ENCODE measurements at regions not wholly inside any gene's neighbourhood (a gene's known extent, or its start where the extent isn't known, plus 50 kb on each side); places are given as distances from the start of the nearest gene placed in this dataset.

DNA sequence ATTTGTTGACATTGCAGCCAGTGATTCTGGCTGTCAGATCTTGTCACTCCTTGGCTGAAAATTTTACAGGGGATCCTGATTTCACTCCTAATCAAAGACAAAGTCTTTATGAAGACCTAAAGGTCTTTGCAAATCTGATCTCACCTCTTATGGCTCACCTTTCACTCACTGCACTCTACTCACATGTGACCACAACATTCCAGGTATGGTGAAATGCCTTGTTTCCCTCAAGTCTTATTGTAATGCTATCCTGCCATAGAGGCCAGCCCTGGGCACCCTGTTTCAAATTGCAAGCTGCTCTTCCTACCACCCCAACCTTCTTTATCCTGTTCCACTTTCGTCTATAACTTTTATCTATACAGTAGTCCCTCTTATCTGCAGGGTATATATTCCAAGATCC, 200.1 kb downstream of the NDFIP2 start:
- no peak for DNase-seq

DNA sequence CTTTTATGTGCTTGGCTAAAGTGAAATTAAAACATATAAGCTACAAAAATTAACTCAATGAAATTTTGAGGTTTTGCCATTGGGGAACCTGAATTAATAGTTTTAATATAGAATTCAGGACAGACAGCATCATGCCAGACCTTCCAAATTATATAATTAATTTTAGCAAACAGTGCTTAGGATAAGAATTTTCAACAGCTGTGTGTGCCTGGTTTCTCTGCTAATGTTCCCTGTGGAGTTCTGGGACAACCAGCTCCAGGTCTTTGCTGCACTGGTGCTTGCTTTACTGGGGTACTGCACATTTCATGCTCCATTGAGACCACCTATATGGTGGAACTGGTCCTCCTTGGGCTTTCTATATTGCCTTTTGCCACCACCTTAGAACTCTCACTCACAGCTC, 199.5 kb downstream of the NDFIP2 start:
- DNase-seq = no peak

DNA sequence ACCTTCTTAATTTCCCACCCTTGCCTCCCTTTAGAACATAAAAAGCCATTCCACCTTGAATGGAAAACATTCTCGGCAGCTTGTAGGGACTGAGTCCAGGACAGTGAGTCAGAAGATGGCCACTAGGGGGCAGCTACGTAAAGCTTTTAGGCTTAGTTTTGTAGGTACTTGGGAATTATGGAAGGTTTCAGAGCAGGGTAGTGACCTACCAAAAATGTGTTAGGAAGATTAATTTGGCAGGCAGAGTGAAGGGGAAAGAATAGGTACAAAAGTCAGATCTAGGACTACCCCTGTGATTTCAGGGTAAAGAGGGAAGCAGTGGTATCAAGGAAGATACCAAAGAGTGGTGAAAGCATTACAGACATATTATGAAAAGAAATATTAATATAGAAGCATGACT, 198.4 kb downstream of the NDFIP2 start:
- no peak for DNase-seq

DNA sequence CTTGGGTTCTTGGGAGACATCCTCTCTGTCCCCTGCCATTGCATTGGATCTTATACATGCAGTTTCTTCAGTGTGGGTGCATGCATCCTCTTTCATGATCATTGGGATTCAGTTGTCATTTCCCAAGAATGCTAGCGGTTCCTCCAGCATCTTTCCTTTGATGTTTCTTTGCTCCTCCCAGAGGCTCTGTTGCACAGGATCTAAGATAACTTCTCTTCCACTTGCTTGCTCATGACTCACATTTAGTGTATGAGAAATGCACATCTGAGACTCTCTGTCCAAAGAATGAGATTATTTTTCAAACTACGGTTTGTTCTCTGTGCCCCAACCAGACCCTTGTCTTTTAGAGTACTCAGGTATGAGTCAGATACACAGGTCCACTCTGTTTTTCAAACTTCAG, 197.1 kb downstream of the NDFIP2 start:
- no peak for DNase-seq

DNA sequence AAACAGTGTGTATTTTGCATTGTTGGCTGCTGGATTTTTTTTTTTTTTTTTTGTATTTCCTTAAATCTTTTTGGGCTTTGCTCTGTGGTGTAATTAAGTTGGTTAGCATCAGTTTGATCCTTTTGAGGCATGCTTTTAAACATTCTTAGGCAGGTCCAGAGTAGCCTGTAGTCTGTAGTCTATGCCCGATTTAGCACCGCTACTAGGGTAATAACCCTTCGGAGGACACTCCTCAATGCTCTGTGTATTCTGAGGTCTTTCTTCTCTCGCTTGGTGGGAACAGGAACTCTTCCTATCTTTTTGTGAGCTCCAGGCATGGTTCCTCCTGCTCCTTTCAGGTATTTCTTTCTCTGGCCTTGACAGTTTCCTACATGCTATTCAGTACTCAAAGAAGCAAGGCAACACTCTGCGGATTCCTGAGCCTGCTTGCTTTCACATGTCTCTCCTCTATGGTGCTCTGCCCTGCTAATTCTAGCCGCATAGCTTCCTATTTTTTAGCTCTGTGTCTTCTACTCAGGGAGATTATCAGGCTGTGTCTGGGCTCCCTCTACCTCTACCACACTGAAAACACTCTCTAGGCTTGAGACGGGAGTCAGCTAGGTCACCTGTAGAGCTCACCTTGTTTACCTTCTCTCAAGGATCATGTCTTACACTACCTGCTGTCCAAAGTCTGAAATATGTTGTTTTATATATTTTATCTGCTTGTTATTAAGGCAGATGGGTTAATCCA, 195.1 kb downstream of the NDFIP2 start:
- DNase-seq = no peak

DNA sequence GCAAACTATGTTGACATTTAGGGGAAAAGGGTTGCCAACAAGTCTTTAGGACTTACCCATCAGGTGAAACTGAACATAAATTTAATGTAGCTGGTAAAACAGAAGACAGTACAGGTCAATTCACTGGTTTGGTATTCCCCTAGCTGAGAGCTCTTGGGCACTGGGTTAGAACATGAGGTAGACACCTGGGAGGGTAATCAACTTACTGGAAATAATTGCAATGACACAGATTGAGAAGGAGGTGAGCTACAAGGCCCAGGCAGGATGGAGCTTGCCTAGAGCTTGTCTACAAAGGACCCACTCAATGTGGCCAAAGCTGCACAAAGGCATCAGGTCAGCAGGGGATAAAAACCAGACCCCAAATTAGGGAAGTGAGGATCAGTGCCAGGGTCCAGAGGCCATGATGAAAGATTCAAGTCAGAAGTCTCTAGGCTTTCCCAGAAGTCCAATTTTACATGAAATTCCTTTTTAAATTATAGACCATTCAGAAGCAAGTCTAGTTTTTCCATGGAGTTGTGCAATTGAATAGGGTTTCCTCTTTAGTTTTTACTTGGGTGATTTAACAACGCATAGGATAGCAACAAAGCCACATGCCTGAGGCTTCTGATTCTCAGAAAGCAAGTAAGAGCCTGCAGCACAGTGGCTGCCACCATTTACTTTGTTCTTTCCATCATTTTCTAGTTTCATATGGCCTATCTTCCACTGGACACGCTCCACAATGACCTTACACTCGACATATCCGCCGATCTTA, 194.0 kb downstream of the NDFIP2 start:
- no peak for DNase-seq

DNA sequence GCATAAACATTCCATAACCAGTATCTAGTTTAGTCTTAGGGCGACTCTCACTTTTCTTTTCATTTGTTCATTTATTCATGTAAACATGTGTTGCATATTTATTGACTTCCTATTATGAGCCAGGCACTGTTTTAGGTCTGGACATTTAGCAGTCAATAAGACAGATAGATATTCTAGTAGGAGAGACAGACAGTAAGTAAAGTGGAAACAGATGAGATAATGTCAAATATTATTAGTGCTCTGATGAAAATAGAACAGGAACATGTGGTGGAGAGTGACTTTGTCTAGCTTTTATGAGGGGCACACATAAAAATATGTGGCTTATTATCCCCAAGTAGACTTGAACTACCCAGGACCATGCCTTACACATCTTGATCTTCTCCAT, 193.0 kb downstream of the NDFIP2 start:
- DNase-seq = no peak

DNA sequence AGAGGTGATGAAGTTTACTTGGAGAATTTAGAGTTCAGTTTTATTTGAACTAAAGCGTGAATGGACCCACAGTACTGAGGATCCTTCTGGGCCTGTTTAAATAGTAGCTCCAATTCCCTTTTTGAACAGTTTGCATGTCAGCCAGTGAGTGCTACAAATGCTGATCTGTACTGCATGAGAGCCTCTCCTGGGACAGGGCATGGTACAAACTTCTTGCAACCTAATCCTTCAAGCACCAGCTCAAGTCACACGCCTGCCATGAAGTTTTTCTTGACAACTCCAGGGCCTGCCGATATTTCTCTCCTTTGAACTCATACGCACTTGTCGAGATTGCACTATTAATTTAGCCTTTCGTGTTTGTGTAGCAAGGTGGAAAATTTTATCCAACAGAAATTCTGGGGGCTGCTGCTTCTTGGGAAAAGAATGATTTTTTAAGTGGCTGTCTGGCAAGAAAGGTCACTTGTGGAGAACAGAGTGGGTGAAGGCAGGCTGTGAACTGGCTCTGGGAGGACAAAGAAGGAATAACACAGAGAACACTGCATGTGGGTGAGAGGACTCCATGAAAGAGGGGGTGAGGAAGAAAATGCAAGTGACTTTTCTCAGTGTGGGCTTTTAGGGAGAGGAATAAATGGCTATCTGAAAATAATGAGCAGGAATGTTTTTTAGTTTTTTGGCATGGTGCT, 192.5 kb downstream of the NDFIP2 start:
- no peak for DNase-seq

DNA sequence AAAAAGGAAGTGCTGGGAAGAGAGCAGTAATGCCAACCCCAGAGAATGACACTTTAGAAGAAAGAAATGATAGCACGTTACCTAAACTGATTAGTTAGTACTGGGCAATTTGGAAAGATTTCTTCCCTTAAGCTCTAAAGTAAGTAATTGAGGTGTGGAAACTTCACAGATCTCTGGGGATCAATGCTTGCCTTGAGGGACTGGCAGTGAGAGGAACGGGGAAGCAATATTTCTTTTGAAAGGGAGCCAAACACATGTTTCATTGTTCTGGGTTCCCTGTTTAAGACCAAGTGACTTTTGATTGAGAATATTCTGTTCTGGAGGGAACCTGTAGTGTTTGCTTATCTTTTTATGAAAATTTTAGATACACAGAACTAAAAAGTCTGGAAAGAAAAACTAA, 190.5 kb downstream of the NDFIP2 start:
- no peak for DNase-seq

DNA sequence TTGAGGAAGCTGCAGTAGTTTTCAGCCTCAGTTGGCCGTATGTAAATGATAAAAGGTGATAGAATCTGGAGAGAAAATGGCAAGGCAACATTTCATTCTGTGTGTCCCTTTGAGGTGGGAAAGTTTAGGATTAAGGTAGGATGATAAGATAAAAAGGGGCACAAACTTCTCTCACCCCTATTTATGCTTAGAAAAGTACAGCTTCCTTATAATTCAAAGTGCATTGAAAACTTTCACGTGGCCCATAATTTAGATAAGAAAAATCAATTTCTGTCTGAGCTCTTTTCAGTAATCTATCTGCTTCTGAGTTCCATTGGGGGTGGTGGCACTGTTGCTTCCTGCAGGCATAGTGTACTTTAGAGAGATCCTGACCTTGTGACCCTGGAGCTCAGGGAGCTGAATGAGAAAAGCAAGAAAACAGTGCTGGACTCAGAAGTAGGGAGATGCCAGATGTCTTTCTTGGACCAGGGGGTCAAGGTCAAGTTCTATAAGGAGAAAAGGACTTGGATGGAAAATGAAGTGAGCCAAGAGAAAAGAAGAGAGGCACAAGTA, 187.3 kb downstream of the NDFIP2 start:
- no peak for DNase-seq

DNA sequence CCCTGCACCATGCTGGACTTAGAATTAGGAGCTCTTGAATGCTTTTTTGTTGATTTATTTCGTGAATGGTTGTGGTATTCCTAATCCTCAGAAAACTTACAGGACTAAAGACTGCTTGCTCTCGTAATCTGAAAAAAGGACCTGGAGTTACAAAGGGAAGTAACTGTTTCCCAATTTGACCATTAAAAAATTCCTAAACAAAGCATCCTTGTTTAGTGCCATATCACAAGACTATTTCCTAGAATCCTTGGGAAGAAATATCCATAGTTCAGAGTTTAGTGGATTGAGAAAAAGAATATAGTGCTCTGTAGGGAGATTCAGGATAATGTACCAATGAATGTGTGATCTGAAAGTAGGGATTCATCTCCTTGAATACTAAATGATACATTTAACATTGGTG, 186.8 kb downstream of the NDFIP2 start:
- no peak for DNase-seq

DNA sequence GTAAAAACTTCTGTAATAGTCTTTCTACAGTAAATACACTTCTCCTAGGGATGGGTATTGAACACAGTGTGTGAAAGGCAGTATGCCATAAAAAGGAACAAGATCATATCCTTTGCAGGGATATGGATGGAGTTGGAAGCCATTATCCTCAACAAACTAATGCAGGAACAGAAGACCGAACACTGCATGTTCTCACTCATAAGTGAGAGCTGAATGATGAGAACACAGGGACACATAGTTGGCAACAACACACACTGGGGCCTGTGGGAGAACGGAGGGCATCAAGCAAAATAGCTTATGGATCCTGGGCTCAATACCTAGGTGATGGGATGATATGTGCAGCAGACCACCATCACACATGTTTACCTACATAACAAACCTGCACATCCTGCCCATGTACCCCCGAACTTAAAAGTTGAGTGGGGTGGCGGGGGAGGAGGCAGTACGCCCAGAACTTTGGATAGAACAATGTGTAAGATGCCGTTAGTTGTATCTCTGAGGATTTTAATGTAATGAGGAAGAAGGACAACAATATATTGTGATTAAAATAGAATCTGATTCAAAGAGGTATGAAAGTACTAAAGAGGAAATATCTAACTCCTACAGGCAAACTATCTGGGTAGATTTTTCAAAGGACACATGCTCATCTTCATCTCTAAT, 183.2 kb downstream of the NDFIP2 start:
- no peak for DNase-seq

DNA sequence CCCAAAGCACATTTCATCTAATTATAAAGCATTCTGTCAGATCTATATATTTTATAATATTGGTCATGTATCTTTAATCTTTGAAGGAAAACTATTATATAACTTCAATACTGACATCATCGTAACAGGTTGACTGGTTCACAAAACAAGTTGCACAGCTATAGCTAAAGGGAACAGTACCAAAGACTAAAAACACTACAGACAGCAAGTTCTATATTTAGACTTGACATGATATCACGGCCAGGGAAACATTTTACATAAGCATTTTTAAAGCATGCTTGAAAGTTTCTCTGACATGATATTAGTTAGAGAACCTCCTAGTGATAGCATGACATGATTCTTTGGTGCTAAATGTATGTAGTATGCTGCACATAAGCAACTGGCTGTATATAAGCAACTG, 182.5 kb downstream of the NDFIP2 start:
- DNase-seq = no peak

DNA sequence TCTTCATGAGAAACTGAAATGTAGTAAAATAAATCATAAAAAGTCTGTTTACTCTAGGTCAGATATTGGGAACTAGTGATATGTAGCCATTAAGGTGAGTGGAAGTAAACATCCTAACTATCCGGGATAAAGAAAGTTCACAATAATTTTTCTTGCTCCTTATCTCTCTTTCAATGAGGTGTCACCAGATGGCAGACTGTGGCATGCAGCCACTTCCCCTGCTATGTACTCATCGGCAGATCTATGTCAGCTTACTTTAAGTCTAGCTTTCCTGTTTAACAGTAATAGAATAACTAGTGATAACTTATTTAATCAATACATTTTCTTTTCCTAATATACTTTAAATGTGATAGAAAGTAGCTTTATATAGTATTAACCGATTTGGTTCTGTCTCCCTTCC, 181.9 kb downstream of the NDFIP2 start:
- no peak for DNase-seq

DNA sequence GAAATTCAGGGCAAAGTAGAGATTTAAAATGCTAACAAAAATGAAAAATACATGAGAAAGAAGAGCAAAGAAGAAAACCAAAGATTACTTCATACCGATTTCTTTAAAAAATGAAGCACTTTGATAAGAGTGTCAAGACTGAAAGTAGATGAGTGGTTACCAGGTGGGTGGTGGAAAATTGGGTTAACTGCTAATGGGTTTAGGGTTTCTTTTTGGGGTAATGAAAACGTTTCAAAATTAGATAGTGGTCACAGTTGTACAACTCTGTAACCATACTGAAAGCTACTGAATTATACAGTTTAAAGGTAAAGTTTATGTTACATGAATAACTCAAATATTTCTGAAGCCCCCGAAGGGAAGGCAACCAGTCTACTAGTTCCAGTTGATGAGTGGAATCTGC, 179.4 kb downstream of the NDFIP2 start:
- DNase-seq = no peak

DNA sequence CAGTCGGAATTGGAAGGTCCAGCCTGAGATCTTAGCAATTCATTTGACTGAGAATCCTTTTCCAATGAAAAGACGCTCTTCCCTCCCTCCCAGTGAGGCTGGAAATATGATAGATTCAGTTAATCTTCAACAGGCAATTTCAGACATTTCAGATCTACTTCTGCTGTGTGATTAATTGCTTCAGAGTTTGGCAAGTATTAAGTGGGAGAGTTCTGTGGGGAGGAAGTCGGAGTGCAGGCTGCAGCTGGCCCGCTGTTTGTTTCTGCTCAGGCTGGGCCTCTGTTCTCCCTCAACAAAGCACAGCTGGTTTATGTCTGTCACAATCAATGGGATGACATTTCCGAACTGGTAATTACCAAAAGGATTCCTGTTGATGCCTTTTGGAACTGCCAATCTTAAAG, 178.2 kb downstream of the NDFIP2 start:
- no peak for DNase-seq

DNA sequence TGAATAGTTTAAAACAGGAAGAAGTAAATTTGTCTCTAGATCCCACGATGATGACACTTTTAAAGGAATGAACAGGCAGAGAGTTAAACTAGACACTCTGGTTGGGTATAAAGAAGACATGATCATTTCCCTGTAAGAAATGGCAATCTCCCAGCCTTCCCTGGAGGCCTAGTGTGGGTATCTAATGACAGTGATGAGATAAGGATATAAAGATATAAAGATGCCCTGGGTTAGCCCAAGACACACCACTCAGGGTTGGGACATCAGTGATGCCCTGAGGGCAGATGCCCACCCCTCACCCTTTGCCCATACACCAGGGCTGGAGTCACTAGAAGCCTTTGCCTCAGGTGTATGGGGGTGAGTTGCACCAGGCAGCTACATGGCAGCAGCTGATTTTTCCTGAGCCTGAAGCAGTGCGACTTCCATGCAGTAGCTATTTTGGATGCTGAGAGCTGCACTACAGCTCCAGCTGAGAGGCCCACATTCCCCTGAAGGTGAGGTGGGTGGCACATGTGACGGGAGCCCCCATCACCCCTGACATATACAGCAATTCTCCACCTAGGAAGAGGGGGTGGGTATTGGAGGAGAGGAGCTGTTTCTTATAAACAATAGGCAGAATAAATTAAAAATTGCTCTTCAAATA, 177.5 kb downstream of the NDFIP2 start:
- no peak for DNase-seq

DNA sequence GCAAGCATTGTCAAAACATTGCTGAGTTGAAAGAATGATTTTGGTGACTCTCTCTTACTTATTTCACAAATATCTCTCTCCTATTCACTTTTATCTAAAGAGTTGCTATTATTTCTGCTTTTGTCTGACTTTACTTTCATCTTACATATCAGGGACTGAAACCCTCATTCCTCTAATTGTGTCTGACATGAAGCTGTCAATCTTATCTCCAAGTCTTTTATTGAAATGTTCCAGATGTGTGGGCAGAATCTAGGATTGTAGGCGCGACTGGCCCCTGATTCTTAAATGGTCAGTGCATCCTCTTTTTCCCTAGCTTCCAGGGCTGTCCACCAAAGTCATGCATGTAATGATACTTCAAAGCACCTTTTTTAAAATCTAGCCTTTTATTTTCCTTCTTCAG, 174.6 kb downstream of the NDFIP2 start:
- DNase-seq = no peak

DNA sequence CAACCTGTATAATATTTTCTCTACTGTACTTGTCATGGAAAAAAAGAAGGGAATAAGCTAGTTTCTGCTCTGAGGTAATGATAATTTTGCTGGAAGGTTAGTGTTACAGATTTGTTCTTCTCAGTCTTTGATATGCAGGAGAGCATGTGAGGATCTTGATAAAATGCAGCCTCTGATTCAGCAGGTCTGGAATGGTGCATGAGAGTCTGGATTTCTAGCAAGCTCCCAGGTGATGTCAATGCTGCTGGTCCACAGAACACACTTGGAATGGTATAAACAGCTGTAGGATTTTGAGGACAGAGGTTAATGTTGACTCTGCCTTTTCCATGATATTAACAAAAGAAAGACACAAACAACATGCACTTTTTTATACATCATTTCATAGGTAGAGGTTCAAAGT, 173.6 kb downstream of the NDFIP2 start:
- no peak for DNase-seq

DNA sequence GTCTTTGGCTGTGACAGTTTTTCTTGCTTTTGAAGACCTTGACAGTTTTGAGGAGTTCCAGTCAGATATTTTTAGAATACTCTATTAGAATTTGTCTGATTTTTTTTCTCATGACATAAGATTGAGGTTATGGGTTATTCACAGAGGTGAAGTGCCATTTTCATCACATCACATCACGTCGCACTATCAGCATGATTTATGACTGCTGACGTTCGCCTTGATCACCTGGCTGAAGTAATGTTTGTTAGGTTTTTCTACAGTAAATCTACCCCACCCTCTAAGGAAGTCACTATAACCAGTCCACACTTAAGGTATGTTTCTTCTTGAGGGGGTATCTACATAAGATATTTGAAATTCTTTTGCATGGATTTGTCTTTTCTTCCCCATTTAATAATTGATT, 169.7 kb downstream of the NDFIP2 start:
- no peak for DNase-seq

DNA sequence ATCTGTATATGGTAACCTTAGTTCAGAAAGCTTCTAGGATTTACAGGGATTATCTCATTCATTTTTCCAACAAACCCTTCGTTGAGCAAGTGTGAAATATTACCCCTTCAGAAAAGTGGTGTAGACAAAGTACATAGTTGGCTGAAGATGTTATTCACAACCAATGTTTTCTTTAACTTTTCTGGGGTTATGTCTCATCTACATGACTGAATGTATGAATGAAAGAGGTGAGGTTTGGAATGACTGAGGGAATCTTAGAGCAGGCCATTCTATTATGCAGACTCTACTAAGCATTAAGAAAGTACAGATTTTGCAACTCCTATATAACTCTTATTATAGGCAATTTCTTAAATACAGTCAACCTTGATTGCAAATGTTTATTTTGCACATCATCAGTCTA, 167.2 kb downstream of the NDFIP2 start:
- no peak for DNase-seq

DNA sequence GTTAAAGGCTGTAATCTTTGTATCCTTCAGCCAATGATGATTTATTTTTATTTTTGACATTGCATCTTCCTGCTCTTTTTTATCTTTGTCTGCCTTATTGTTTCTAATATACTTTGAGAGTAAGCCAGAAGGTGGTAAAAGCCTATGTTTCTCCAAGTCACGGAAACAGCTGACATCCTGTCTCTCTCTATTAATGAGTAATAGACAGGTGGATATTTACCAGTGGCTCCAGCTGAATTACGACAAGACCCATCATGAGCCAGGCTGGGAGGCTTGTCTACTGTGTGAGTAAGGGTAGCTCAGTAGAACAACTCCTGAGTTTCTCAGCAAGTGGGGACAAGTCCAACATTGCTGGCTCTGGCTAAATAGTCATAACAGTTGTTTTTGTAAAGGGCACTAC, 166.6 kb downstream of the NDFIP2 start:
- no peak for DNase-seq

DNA sequence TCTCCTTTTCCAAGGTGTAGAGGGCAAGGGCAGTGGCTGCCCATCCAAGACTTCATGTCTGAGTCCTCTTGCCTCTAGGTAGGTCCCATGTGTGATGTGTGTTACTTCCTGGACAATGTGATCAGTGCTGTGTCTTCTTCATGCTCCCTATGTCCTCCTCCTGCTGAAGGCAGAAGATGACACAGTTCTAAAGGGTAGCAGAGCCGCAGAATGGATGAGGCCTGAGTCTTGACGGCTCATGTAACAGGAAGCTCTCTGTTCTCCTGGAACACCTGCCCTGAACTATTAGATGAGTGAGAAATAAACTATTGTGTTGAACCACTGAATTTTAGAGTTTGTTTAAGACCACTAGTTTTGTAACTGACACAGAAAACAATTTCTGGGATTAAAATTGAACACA, 165.9 kb downstream of the NDFIP2 start:
- DNase-seq = no peak

Data from activated CD4-positive, alpha-beta T cell treated with anti-CD3 and anti-CD28 coated beads for 1 hour (primary cell).